ENCODE measurements at regions not wholly inside any gene's neighbourhood (a gene's known extent, or its start where the extent isn't known, plus 50 kb on each side); places are given as distances from the start of the nearest gene placed in this dataset.

DNA sequence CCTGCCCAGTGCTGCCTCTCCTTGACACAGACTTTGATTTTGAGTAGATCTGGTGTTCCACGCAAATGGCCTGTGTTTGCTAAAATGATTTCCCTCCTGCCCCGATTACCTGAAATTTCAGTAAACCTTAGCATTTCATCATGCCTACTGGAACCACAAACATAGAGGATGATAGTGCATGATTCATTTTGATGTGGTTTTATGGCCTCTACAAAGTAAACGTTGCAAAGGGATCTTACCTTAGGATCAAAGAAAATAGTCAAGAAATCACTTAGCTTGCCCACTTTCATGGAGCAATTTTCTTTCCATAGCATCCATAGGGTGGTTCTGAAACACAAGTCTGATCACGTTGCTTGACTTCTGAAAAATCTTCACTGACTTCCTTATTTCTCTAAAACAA lies 524.6 kb upstream of the ATP11B start:
- TF ChIP-seq, protein P1, sequence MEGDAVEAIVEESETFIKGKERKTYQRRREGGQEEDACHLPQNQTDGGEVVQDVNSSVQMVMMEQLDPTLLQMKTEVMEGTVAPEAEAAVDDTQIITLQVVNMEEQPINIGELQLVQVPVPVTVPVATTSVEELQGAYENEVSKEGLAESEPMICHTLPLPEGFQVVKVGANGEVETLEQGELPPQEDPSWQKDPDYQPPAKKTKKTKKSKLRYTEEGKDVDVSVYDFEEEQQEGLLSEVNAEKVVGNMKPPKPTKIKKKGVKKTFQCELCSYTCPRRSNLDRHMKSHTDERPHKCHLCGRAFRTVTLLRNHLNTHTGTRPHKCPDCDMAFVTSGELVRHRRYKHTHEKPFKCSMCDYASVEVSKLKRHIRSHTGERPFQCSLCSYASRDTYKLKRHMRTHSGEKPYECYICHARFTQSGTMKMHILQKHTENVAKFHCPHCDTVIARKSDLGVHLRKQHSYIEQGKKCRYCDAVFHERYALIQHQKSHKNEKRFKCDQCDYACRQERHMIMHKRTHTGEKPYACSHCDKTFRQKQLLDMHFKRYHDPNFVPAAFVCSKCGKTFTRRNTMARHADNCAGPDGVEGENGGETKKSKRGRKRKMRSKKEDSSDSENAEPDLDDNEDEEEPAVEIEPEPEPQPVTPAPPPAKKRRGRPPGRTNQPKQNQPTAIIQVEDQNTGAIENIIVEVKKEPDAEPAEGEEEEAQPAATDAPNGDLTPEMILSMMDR (IDR thresholded peaks at IDR 0.05), result no peak
- no peak for TF ChIP-seq POLR2A (IDR thresholded peaks at IDR 0.05)

All from body of pancreas (tissue), 4 donors.